ENCODE measurements at regions not wholly inside any gene's neighbourhood (a gene's known extent, or its start where the extent isn't known, plus 50 kb on each side); places are given as distances from the start of the nearest gene placed in this dataset.
"Not testable (repeated sequence)": the region's sequence is repeated elsewhere in the genome, so short reads cannot be mapped to it uniquely, and the experiment has no call there.

DNA sequence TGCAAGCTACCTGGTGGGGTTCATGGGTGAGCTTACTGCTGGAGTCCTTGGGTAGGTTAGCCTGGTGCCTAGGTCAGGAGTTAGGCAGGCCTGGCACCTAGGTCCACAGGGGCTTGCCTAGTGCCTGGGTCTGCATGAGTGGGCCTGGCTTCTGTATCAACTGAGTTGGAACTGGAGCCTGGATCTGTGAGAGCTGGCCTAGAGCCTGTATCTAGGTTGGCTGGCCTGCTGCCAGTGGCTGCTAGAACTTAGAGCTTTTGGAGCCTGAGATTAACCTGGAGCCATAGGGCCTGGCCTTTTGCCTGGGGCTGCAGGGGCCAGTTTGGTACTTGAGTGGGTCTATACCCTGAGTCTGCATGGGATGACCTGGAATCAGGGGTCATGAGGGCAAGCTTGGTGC lies 679.4 kb downstream of the NUP35 start:
- Mint-ChIP-seq H3K36me3 (ENCODE audit: low read depth) (no peaks in the 10 kb centered on the region), H3K27ac (no peak overlapping the region), H3K27me3 (ENCODE audit: low read depth) (no peaks in the 10 kb centered on the region), H3K4me3 (no peak overlapping the region), H3K4me1 (ENCODE audit: low read depth) (no peaks in the 10 kb centered on the region), H3K9me3 (peaks cover 15% of the 10 kb centered on the region)
- no peak for DNase-seq (ENCODE audit: low spot score)

DNA sequence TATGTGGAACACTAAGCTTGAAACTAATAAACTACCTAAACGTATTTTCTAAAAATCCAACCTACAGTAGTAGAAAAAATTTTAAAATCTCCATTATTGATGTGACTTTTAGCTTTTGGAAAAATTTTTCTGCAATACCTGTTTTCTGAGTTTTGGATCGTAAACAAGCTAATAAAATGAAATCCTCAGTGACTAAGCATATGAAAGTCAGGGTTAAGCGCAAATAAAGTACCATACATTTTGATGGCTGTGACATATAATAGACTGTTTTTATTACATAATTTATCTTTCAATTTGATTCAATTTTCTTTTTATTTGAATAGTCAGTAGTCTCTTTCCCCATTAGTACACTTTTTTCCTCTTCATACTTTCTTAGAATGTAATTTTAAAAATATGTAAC lies 683.6 kb downstream of the NUP35 start:
- peaks cover 4% of the 10 kb centered on the region for H3K9me3 Mint-ChIP-seq
- H3K4me1 Mint-ChIP-seq (ENCODE audit: low read depth) = no peaks in the 10 kb centered on the region
- no peaks in the 10 kb centered on the region for H3K36me3 Mint-ChIP-seq (ENCODE audit: low read depth)
- no peak for DNase-seq (ENCODE audit: low spot score)
- H3K4me3 Mint-ChIP-seq = no peak overlapping the region
- no peaks in the 10 kb centered on the region for H3K27me3 Mint-ChIP-seq (ENCODE audit: low read depth)
- H3K27ac Mint-ChIP-seq = no peak overlapping the region

DNA sequence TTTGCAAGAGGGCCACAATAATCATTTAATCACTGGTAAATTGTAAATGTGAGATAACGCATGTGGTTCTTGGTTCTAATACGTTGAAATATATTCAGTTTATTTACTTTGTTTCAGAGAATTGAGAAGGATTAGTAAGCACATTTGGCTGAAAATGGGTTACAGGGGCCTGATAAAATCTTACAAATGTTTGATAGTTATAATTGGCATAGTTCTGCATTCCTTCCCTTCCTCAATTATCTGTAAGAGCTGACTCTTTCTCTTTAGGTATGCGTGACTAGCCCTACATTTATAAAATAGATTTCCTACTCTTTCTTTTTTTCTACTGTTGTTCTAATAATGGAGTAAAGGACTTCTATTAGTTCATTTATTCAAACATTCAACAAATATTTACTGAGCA lies 685.2 kb downstream of the NUP35 start:
- Mint-ChIP-seq H3K36me3 (ENCODE audit: low read depth) (no peaks in the 10 kb centered on the region), H3K27ac (no peak overlapping the region), H3K4me3 (no peak overlapping the region), H3K9me3 (no peaks in the 10 kb centered on the region), H3K27me3 (ENCODE audit: low read depth) (no peaks in the 10 kb centered on the region), H3K4me1 (ENCODE audit: low read depth) (no peaks in the 10 kb centered on the region)
- DNase-seq (ENCODE audit: low spot score) = no peak

DNA sequence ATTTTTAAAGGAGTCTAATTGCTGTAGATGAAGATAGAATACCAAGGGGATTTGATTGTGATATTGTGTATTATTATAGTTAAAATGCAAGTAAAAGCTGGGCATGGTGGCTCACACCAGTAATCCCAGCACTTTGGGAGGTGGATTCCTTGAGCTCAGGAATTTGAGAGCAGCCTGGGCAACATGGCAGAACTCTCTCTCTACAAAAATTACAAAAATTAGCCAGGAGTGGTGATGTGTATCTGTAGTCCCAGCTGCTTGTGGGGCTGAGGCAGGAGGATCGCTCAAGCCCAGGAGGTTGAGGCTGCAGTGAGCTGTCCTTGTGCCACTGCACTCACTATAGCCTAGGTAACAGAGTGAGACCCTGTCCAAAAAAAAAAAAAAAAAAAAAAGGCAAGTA lies 687.0 kb downstream of the NUP35 start:
- Mint-ChIP-seq H3K27ac (no peak overlapping the region), H3K27me3 (ENCODE audit: low read depth) (no peaks in the 10 kb centered on the region), H3K36me3 (ENCODE audit: low read depth) (no peaks in the 10 kb centered on the region), H3K4me1 (ENCODE audit: low read depth) (no peaks in the 10 kb centered on the region), H3K4me3 (no peak overlapping the region), H3K9me3 (no peaks in the 10 kb centered on the region)
- DNase-seq (ENCODE audit: low spot score) = no peak

DNA sequence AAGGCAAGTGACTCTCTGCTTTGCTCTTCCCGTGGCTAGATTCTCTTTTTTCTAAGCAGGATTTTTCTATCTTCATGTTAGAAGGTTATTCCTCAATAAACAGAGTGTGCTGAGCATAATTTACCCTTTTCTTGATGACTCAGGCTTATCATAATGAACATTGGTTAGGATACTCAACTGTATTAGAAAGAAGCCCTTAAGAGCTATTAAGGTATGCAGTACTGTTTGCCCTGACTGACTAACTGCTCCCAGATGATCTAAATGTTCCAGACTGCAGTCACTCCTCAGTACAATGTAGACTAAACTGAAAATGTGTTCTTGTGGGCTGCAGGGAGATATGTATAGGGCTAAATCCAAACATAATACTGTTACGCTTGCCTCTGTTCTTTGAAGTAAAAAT lies 687.8 kb downstream of the NUP35 start:
- H3K4me3 Mint-ChIP-seq = no peak overlapping the region
- no peak overlapping the region for H3K27ac Mint-ChIP-seq
- no peaks in the 10 kb centered on the region for H3K4me1 Mint-ChIP-seq (ENCODE audit: low read depth)
- no peaks in the 10 kb centered on the region for H3K9me3 Mint-ChIP-seq
- no peaks in the 10 kb centered on the region for H3K36me3 Mint-ChIP-seq (ENCODE audit: low read depth)
- no peak for DNase-seq (ENCODE audit: low spot score)
- no peaks in the 10 kb centered on the region for H3K27me3 Mint-ChIP-seq (ENCODE audit: low read depth)

DNA sequence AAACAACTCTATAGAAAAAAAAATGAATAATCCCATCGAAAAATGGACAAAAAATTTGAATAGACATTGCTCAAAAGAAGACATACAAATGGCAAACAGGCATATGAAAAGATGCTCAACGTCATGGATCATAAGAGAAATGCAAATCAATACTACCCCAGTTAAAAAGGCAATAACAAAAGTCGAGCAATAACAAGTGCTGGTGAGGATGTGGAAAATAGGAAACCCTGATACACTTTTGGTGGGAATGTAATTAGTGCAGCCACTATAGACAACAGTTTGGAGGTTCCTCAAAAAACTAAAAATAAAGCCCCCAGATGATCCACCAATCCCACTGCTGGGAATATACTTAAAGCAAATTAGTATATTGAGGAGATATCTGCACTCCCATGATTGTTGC lies 701.5 kb downstream of the NUP35 start:
- Mint-ChIP-seq H3K4me3 (no peak overlapping the region), H3K27ac (no peak overlapping the region), H3K9me3 (peaks cover 12% of the 10 kb centered on the region), H3K27me3 (ENCODE audit: low read depth) (no peaks in the 10 kb centered on the region), H3K36me3 (ENCODE audit: low read depth) (no peaks in the 10 kb centered on the region), H3K4me1 (ENCODE audit: low read depth) (no peaks in the 10 kb centered on the region)
- no peak for DNase-seq (ENCODE audit: low spot score)

DNA sequence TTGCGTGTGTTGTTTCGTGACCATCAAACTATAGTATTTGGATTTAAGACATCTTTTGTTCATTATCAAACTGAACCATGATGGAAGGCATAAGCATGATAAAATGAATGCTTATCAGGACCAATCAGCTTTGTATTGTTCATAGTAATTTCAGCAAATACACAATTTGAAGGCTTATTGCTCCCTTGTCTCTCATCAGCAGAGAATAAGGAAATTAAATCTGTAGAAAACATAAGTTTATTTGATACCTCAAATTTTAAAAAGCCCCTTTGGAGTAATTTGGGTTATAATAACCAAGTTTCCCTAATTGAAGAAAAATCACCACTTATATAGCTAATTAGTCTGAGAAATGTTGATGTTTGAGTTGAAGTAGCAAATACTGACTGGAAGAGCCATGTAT lies 705.7 kb downstream of the NUP35 start:
- H3K4me3 Mint-ChIP-seq = no peak overlapping the region
- no peaks in the 10 kb centered on the region for H3K27me3 Mint-ChIP-seq (ENCODE audit: low read depth)
- no peak overlapping the region for H3K27ac Mint-ChIP-seq
- H3K36me3 Mint-ChIP-seq (ENCODE audit: low read depth) = no peaks in the 10 kb centered on the region
- peaks cover 6% of the 10 kb centered on the region for H3K9me3 Mint-ChIP-seq
- DNase-seq (ENCODE audit: low spot score) = no peak
- H3K4me1 Mint-ChIP-seq (ENCODE audit: low read depth) = no peaks in the 10 kb centered on the region

DNA sequence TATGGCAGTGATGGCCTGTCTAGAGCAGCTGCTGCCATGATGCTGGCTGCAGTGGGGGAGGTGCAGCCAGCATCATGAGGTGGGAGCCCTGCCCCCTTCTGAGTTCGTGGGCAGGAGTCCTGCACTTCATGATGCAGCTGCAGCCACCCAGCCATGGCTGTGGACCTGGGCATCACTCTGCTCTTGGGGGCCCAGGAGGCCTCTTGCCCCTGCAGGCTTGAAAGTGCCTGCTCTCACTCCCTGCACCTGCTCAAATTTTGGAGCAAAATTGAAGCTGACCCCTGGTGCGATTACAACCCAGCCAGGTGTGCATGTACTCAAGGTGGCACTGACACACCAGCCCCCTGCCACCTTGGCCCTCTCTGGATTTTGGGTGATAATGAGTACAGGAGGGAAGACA lies 712.9 kb downstream of the NUP35 start:
- H3K36me3 Mint-ChIP-seq (ENCODE audit: low read depth) = no peaks in the 10 kb centered on the region
- H3K4me1 Mint-ChIP-seq (ENCODE audit: low read depth) = no peaks in the 10 kb centered on the region
- no peak overlapping the region for H3K27ac Mint-ChIP-seq
- peaks cover 15% of the 10 kb centered on the region for H3K9me3 Mint-ChIP-seq
- H3K4me3 Mint-ChIP-seq = no peak overlapping the region
- no peaks in the 10 kb centered on the region for H3K27me3 Mint-ChIP-seq (ENCODE audit: low read depth)
- no peak for DNase-seq (ENCODE audit: low spot score)

DNA sequence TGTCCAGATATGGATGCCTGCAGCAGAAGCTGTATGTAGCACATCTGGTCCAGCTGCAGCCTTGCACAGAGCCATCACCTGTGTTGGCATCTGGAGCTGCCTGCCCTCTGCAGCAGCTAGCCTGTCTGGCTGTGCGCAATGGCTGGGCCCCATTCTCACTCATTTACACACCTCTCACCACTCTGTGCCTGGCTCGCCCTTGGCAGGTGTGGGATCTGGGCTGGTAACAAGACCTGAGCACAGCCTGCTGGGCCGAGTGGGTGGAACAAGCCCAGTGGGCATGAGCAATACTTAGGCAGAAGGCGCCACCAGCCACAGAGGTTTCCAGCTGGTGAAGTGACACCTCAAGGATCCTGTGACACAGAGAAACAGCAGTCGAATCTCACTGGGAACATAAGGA lies 714.1 kb downstream of the NUP35 start:
- Mint-ChIP-seq H3K9me3 (peaks cover 15% of the 10 kb centered on the region), H3K36me3 (ENCODE audit: low read depth) (no peaks in the 10 kb centered on the region), H3K27ac (no peak overlapping the region), H3K4me3 (no peak overlapping the region), H3K27me3 (ENCODE audit: low read depth) (no peaks in the 10 kb centered on the region), H3K4me1 (ENCODE audit: low read depth) (no peaks in the 10 kb centered on the region)
- DNase-seq (ENCODE audit: low spot score) = no peak

DNA sequence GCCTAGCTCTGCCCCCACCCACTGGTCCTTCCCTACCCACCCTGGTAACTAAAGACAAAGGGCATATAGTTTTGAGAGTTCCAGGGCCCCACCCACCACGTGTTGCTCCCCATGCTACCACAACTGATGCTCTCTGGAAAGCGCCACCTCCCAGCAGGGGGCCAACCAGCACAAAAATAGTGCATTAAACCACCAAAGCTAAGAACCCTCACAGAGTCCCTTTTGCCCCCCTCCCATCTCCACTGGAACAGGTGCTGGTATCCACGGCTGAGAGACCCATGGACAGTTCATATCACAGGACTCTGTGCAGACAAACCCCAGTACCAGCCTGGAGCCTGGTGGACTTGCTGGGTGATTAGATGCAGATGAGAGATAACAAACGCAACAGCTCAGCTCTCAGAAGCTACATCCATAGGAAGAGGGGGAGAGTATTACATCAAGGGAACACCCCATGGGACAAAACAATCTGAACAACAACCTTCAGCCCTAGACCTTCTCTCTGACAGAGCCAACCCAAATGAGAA lies 715.9 kb downstream of the NUP35 start:
- H3K4me3 Mint-ChIP-seq = no peak overlapping the region

DNA sequence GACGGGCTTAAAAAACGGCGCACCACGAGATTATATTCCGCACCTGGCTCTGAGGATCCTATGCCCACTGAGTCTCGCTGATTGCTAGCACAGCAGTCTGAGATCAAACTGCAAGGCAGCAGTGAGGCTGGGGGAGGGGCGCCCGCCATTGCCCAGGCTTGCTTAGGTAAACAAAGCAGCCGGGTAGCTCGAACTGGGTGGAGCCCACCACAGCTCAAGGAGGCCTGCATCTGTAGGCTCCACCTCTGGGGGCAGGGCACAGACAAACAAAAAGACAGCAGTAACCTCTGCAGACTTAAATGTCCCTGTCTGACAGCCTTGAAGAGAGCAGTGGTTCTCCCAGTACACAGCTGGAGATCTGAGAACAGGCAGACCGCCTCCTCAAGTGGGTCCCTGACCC lies 725.6 kb downstream of the NUP35 start:
- not testable (repeated sequence) for H3K36me3 Mint-ChIP-seq (ENCODE audit: low read depth); H3K27me3 Mint-ChIP-seq (ENCODE audit: low read depth); H3K4me1 Mint-ChIP-seq (ENCODE audit: low read depth); H3K4me3 Mint-ChIP-seq; H3K27ac Mint-ChIP-seq; DNase-seq (ENCODE audit: low spot score)
- peaks cover 12% of the 10 kb centered on the region for H3K9me3 Mint-ChIP-seq

More for the DNA sequence above, 715.9 kb downstream of the NUP35 start:
- DNase-seq (ENCODE audit: low spot score) = no peak
- no peak overlapping the region for H3K27ac Mint-ChIP-seq
- H3K4me1 Mint-ChIP-seq (ENCODE audit: low read depth) = no peaks in the 10 kb centered on the region
- no peaks in the 10 kb centered on the region for H3K36me3 Mint-ChIP-seq (ENCODE audit: low read depth)
- H3K9me3 Mint-ChIP-seq = peaks cover 28% of the 10 kb centered on the region
- H3K27me3 Mint-ChIP-seq (ENCODE audit: low read depth) = no peaks in the 10 kb centered on the region

DNA sequence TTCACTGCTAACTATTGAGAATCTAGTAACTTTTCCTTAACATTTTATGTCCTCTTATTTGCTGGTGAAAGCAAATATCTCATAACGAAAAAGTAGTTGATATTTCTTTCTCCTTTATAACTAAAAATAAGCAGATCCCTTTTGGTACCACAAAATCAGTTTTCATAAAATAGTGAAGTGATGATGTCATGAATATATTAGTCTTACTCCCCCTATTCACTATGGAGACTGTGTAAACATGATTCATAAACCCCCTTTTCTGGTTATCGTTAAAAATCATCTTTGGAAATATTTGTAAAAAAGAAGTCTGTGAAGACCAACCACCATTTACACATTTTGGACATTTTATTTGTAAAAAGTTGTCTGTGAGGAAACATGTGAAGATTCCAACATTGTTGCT lies 734.9 kb downstream of the NUP35 start:
- no peak for DNase-seq (ENCODE audit: low spot score)
- H3K9me3 Mint-ChIP-seq = peaks cover 7% of the 10 kb centered on the region
- H3K27me3 Mint-ChIP-seq (ENCODE audit: low read depth) = no peaks in the 10 kb centered on the region
- H3K4me1 Mint-ChIP-seq (ENCODE audit: low read depth) = no peaks in the 10 kb centered on the region
- H3K4me3 Mint-ChIP-seq = no peak overlapping the region
- H3K27ac Mint-ChIP-seq = no peak overlapping the region
- H3K36me3 Mint-ChIP-seq (ENCODE audit: low read depth) = no peaks in the 10 kb centered on the region

DNA sequence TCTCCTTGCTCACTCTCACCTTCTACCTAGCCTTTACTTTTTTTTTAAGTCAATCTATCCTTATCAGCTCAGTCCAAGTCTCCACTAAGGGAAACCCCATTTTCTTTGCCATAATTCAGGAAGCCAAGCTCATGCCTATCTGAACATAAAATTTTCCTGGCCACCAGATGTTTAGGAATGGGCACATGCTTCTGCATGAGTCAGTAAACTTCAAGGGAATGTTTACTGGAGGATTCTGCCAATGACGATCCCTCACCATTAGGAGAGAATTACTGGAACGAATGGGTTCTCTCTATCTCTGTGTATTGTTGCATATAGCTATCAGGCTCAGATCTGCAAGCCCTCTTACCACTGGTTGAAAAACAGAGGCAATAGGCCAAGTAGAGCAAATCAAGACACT lies 731.7 kb upstream of the ZNF804A start:
- Mint-ChIP-seq H3K36me3 (ENCODE audit: low read depth) (no peaks in the 10 kb centered on the region), H3K27ac (no peak overlapping the region), H3K27me3 (ENCODE audit: low read depth) (no peaks in the 10 kb centered on the region), H3K9me3 (peaks cover 3% of the 10 kb centered on the region), H3K4me3 (no peak overlapping the region), H3K4me1 (ENCODE audit: low read depth) (no peaks in the 10 kb centered on the region)
- DNase-seq (ENCODE audit: low spot score) = no peak

DNA sequence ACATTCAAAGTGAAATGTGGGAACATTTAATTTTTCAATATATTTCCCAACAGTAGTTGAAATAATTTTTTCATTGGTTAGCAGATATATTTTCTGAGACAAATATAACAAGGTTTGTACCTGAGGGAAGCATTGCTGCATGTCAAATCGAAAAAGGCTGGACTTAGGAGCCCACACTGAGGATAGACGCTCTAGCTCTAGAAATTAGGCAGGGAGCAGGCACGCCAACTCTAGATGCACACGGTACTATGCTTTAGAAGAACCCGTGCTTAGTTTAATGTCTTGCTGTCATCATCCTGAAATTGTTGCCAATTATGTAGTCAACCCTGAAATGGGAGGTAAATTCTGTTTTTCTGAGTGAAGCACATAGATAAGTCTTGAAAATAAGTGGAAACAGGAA lies 731.1 kb upstream of the ZNF804A start:
- Mint-ChIP-seq H3K27ac (no peak overlapping the region), H3K4me3 (no peak overlapping the region), H3K36me3 (ENCODE audit: low read depth) (no peaks in the 10 kb centered on the region), H3K4me1 (ENCODE audit: low read depth) (no peaks in the 10 kb centered on the region), H3K27me3 (ENCODE audit: low read depth) (no peaks in the 10 kb centered on the region), H3K9me3 (peaks cover 3% of the 10 kb centered on the region)
- DNase-seq (ENCODE audit: low spot score) = no peak

DNA sequence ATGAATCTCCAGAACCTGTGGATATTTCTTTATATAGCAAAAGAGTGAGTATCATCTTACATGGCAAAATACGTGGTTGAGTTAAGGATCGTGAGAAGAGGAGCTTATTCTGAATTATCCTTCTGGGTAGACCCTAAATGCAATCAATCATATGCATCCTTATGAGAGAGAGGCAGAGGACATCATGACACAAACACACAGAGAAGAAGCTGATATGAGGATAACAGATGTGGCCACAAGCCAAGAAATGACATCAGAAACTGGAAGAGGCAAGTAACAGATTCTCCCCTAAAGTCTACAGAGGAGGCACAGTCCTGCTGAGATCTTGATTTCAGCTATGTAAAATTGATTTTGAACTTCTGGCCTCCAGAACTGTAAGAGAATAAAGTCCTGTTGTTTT lies 730.2 kb upstream of the ZNF804A start:
- Mint-ChIP-seq H3K4me3 (no peak overlapping the region), H3K27me3 (ENCODE audit: low read depth) (no peaks in the 10 kb centered on the region), H3K36me3 (ENCODE audit: low read depth) (no peaks in the 10 kb centered on the region), H3K9me3 (peaks cover 3% of the 10 kb centered on the region), H3K27ac (no peak overlapping the region), H3K4me1 (ENCODE audit: low read depth) (no peaks in the 10 kb centered on the region)
- DNase-seq (ENCODE audit: low spot score) = no peak
